ENCODE measurements at regions not wholly inside any gene's neighbourhood (a gene's known extent, or its start where the extent isn't known, plus 50 kb on each side); places are given as distances from the start of the nearest gene placed in this dataset.
A peak's percentile ranks its signal among the peaks of the same experiment; 100 is the strongest.

DNA sequence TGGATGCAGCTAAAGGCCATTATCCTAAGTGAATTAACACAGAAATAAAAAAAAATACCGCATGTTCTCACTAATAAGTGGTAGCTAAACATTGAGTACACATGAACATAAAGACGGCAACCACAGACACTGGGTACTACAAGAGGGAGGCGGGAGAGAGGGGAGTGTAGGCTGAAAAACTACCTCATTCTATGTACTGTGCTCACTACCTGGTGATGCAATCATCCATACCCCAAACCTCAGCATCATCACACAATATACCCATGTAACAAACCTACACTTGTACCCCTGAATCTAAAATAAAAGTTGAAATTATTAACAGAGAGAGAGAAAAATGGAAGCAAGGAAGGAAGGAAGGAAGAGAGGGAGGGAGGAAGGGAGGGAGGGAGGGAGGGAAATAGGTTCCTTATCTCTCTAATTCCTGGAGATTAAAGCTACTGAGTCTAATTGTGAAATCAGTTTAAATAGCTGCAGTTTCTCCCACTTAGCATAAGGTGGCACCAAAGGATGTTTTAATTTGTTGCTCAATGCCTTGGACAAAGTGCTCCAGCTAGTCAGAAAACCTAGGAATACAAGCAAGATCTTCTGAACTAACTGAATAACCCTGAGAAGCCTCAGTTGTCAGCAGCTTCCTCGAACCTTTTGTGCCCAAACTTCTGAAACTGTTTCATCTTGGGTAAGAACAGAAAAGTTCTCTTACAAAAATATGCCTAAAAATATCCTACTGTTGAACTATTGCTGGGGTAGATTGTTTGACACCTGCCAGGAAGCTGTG is 79.4 kb upstream of the ATP11B start:
- H3K4me3 ChIP-seq (ENCODE audit: control insufficient read depth, low read depth, low read length), result no peak overlapping the region
- TF ChIP-seq CTCF (conservative IDR thresholded peaks at IDR 0.05; ENCODE audit: control insufficient read depth, insufficient read depth, low read depth, low read length), result peak; percentile 75
- DNase-seq (ENCODE audit: low read depth), result peak; percentile 76

- H3K4me3 ChIP-seq (ENCODE audit: control insufficient read depth, low read depth, low read length), result no peak overlapping the region
- TF ChIP-seq CTCF (conservative IDR thresholded peaks at IDR 0.05; ENCODE audit: control insufficient read depth, insufficient read depth, low read depth, low read length), result no peak
- DNase-seq (ENCODE audit: low read depth), result no peak
Measured at GRCh38 chr3:182715006-182715405, 78.3 kb upstream of the ATP11B start.

GRCh38 chr3:182716114-182716688 is 77.1 kb upstream of the ATP11B start:
- no peak for DNase-seq (ENCODE audit: low read depth)
- no peak for TF ChIP-seq CTCF (conservative IDR thresholded peaks at IDR 0.05; ENCODE audit: control insufficient read depth, insufficient read depth, low read depth, low read length)

GRCh38 chr3:182717216-182717615 is 76.1 kb upstream of the ATP11B start:
- TF ChIP-seq CTCF (conservative IDR thresholded peaks at IDR 0.05; ENCODE audit: control insufficient read depth, insufficient read depth, low read depth, low read length), result no peak
- H3K4me3 ChIP-seq (ENCODE audit: control insufficient read depth, low read depth, low read length), result no peak overlapping the region
- DNase-seq (ENCODE audit: low read depth), result no peak

More at GRCh38 chr3:182716114-182716688, 77.1 kb upstream of the ATP11B start:
- H3K4me3 ChIP-seq (ENCODE audit: control insufficient read depth, low read depth, low read length), result no peak overlapping the region

GRCh38 chr3:182722907-182723306 is 70.4 kb upstream of the ATP11B start:
- DNase-seq (ENCODE audit: low read depth), result peak; percentile 7
- no peak overlapping the region for H3K4me3 ChIP-seq (ENCODE audit: control insufficient read depth, low read depth, low read length)
- TF ChIP-seq CTCF (conservative IDR thresholded peaks at IDR 0.05; ENCODE audit: control insufficient read depth, insufficient read depth, low read depth, low read length), result no peak

- TF ChIP-seq CTCF (conservative IDR thresholded peaks at IDR 0.05; ENCODE audit: control insufficient read depth, insufficient read depth, low read depth, low read length), result no peak
- H3K4me3 ChIP-seq (ENCODE audit: control insufficient read depth, low read depth, low read length), result no peak overlapping the region
- no peak for DNase-seq (ENCODE audit: low read depth)
Measured at GRCh38 chr3:182723596-182723995, 69.7 kb upstream of the ATP11B start.

All from fibroblast of mammary gland (primary cell).